ENCODE measurements at regions not wholly inside any gene's neighbourhood (a gene's known extent, or its start where the extent isn't known, plus 50 kb on each side); places are given as distances from the start of the nearest gene placed in this dataset.

DNA sequence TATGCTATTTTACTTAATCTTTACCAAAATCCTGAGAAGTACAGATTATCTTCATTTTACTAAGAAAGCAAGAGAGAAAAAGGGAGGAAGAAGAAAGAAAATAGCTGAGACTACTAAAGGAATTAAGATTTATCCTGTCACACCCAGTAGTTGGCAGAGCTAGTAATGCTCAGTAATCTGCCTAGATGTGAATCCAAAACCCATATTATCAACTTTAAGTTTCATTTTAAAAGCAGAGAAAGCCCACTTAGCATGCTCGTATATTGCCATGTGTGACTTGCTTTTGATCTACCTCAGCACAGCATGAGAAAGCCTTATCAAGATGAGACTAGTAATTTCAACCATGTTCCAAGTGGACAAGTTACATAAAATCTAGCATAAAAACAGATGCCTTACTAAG lies 451.5 kb downstream of the TENT5A start:
- TF ChIP-seq TAF1 (IDR thresholded peaks at IDR 0.05; ENCODE audit: low read depth, low read length) = no peak
- no peak for TF ChIP-seq POLR2A (IDR thresholded peaks at IDR 0.05; ENCODE audit: low read depth, low read length)
- no peak for TF ChIP-seq POLR2AphosphoS5 (IDR thresholded peaks at IDR 0.05; ENCODE audit: low read depth, low read length)
- no peak for TF ChIP-seq SPI1 (IDR thresholded peaks at IDR 0.05; ENCODE audit: low read depth, low read length)
- TF ChIP-seq PAX5 (IDR thresholded peaks at IDR 0.05; ENCODE audit: insufficient read depth, low read length, severe bottlenecking) = no peak
- TF ChIP-seq POU2F2 (IDR thresholded peaks at IDR 0.05; ENCODE audit: low read depth, low read length) = no peak

Measured in GM12891 (cell line).